ENCODE measurements at regions not wholly inside any gene's neighbourhood (a gene's known extent, or its start where the extent isn't known, plus 50 kb on each side); places are given as distances from the start of the nearest gene placed in this dataset.
"Not testable (repeated sequence)": the region's sequence is repeated elsewhere in the genome, so short reads cannot be mapped to it uniquely, and the experiment has no call there.

GRCh38 chr1:233828480-233828879 lies 76.0 kb upstream of the SLC35F3 start:
- CTCF ChIA-PET: no interaction called here
- no peaks in the 10 kb centered on the region for H3K4me1 Mint-ChIP-seq
- intact Hi-C loops (cut with micrococcal nuclease): no loop called here
- no peak overlapping the region for H3K4me3 Mint-ChIP-seq
- H3K27me3 Mint-ChIP-seq: no peaks in the 10 kb centered on the region
- no peak for DNase-seq
- peaks cover 24% of the 10 kb centered on the region for H3K9me3 Mint-ChIP-seq
- no peak for ATAC-seq (ENCODE audit: low read depth)
- no peak for TF ChIP-seq CTCF (IDR thresholded peaks at IDR 0.05)
- H3K27ac Mint-ChIP-seq: no peak overlapping the region
- POLR2A ChIA-PET: no interaction called here
- H3K36me3 Mint-ChIP-seq (ENCODE audit: low read depth): no peaks in the 10 kb centered on the region

- intact Hi-C loops (cut with micrococcal nuclease): no loop called here
- Mint-ChIP-seq H3K4me1 (no peaks in the 10 kb centered on the region), H3K4me3 (no peak overlapping the region), H3K9me3 (peaks cover 12% of the 10 kb centered on the region), H3K36me3 (ENCODE audit: low read depth) (no peaks in the 10 kb centered on the region), H3K27ac (no peak overlapping the region), H3K27me3 (no peaks in the 10 kb centered on the region)
- no peak for TF ChIP-seq CTCF (IDR thresholded peaks at IDR 0.05)
- POLR2A ChIA-PET: no interaction called here
- ATAC-seq (ENCODE audit: low read depth) (no peak), DNase-seq (no peak)
- CTCF ChIA-PET: no interaction called here
Measured at GRCh38 chr1:233834609-233835008, 69.9 kb upstream of the SLC35F3 start.

- H3K27ac Mint-ChIP-seq; DNase-seq; intact Hi-C loops (cut with micrococcal nuclease); POLR2A ChIA-PET; H3K4me1 Mint-ChIP-seq; CTCF ChIA-PET; ATAC-seq (ENCODE audit: low read depth); H3K27me3 Mint-ChIP-seq; H3K36me3 Mint-ChIP-seq (ENCODE audit: low read depth); H3K4me3 Mint-ChIP-seq: not testable (repeated sequence)
- H3K9me3 Mint-ChIP-seq: peaks cover 15% of the 10 kb centered on the region
Measured at GRCh38 chr1:233838207-233838606, 66.3 kb upstream of the SLC35F3 start.

- peaks cover 15% of the 10 kb centered on the region for H3K9me3 Mint-ChIP-seq
- DNase-seq (no peak), ATAC-seq (ENCODE audit: low read depth) (no peak)
- H3K27me3 Mint-ChIP-seq: no peaks in the 10 kb centered on the region
- intact Hi-C loops (cut with micrococcal nuclease): no loop called here
- H3K4me1 Mint-ChIP-seq: no peaks in the 10 kb centered on the region
- H3K27ac Mint-ChIP-seq: no peak overlapping the region
- no peak overlapping the region for H3K4me3 Mint-ChIP-seq
- no peaks in the 10 kb centered on the region for H3K36me3 Mint-ChIP-seq (ENCODE audit: low read depth)
- ChIA-PET CTCF (no interaction called here), POLR2A (no interaction called here)
- no peak for TF ChIP-seq CTCF (IDR thresholded peaks at IDR 0.05)
Measured at GRCh38 chr1:233843525-233844204, 60.8 kb upstream of the SLC35F3 start.

- H3K27me3 Mint-ChIP-seq: no peaks in the 10 kb centered on the region
- CTCF ChIA-PET: no interaction called here
- no peak for TF ChIP-seq CTCF (IDR thresholded peaks at IDR 0.05)
Measured at GRCh38 chr1:233844275-233844674, 60.2 kb upstream of the SLC35F3 start.

GRCh38 chr1:233844692-233845091 lies 59.8 kb upstream of the SLC35F3 start:
- ChIA-PET CTCF (no interaction called here), POLR2A (no interaction called here)
- no peak for TF ChIP-seq CTCF (IDR thresholded peaks at IDR 0.05)
- no peaks in the 10 kb centered on the region for H3K4me1 Mint-ChIP-seq
- DNase-seq (no peak), ATAC-seq (ENCODE audit: low read depth) (no peak)
- intact Hi-C loops (cut with micrococcal nuclease): no loop called here
- H3K9me3 Mint-ChIP-seq: peaks cover 17% of the 10 kb centered on the region
- no peak overlapping the region for H3K4me3 Mint-ChIP-seq
- no peak overlapping the region for H3K27ac Mint-ChIP-seq
- no peaks in the 10 kb centered on the region for H3K36me3 Mint-ChIP-seq (ENCODE audit: low read depth)
- H3K27me3 Mint-ChIP-seq: no peaks in the 10 kb centered on the region

More at GRCh38 chr1:233844275-233844674, 60.2 kb upstream of the SLC35F3 start:
- Mint-ChIP-seq H3K4me3 (no peak overlapping the region), H3K4me1 (no peaks in the 10 kb centered on the region), H3K36me3 (ENCODE audit: low read depth) (no peaks in the 10 kb centered on the region), H3K9me3 (peaks cover 18% of the 10 kb centered on the region), H3K27ac (no peak overlapping the region)
- no peak for DNase-seq
- POLR2A ChIA-PET: no interaction called here
- intact Hi-C loops (cut with micrococcal nuclease): no loop called here
- ATAC-seq (ENCODE audit: low read depth): no peak

All from activated B cell treated with CpG ODN at 0.5 μM for 24 hours (primary cell).